ENCODE measurements at regions not wholly inside any gene's neighbourhood (a gene's known extent, or its start where the extent isn't known, plus 50 kb on each side); places are given as distances from the start of the nearest gene placed in this dataset.

DNA sequence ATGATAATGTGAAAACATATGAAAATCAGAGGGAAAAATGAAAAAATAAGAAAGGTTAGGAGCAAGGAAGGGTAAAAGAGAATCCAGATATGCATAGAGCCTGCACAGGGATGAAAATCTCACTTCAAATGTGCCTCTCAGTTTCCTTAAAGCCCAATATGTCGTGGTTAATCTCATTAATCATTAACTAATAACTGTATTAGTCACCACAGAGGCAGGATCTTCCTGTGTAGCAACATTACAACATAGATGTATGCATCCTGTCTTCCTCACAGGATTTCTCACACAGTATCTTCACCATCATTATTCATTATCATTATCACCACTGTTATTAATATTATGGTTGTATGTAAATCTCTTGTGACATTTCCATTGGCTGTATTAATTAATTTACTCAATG is 361.2 kb upstream of the SOX11 start:
- DNase-seq (ENCODE audit: low spot score), result no peak
- Mint-ChIP-seq H3K9me3 (ENCODE audit: low read depth) (no peaks in the 10 kb centered on the region), H3K36me3 (ENCODE audit: low read depth) (no peaks in the 10 kb centered on the region), H3K4me1 (ENCODE audit: low read depth) (no peaks in the 10 kb centered on the region), H3K4me3 (ENCODE audit: unreplicated experiment) (no peak overlapping the region), H3K27ac (ENCODE audit: unreplicated experiment) (no peak overlapping the region), H3K27me3 (ENCODE audit: low read depth) (no peaks in the 10 kb centered on the region)
- TF ChIP-seq, protein P1, sequence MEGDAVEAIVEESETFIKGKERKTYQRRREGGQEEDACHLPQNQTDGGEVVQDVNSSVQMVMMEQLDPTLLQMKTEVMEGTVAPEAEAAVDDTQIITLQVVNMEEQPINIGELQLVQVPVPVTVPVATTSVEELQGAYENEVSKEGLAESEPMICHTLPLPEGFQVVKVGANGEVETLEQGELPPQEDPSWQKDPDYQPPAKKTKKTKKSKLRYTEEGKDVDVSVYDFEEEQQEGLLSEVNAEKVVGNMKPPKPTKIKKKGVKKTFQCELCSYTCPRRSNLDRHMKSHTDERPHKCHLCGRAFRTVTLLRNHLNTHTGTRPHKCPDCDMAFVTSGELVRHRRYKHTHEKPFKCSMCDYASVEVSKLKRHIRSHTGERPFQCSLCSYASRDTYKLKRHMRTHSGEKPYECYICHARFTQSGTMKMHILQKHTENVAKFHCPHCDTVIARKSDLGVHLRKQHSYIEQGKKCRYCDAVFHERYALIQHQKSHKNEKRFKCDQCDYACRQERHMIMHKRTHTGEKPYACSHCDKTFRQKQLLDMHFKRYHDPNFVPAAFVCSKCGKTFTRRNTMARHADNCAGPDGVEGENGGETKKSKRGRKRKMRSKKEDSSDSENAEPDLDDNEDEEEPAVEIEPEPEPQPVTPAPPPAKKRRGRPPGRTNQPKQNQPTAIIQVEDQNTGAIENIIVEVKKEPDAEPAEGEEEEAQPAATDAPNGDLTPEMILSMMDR (IDR thresholded peaks at IDR 0.05), result no peak

DNA sequence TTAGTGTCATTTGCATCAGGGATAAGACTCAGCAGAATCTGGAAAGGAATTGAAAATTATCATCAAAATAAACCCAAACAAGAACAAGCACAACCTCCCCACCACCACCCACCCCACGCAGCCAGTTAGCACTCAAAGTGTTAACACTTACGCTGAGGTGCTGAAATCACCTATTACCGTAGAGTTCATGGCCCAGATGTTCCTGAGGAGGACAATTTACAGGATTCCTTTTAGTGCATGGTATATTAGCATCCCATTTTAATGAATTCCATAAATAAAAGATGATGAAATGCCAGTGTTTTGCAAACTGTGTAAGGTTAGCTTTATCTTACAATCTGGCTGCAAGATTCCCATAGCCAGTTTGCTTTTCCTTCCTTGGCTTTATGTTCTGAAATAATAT is 359.3 kb upstream of the SOX11 start:
- TF ChIP-seq, protein P1 (IDR thresholded peaks at IDR 0.05), result no peak
- no peak overlapping the region for H3K4me3 Mint-ChIP-seq (ENCODE audit: unreplicated experiment)
- no peaks in the 10 kb centered on the region for H3K36me3 Mint-ChIP-seq (ENCODE audit: low read depth)
- H3K4me1 Mint-ChIP-seq (ENCODE audit: low read depth), result no peaks in the 10 kb centered on the region
- no peak overlapping the region for H3K27ac Mint-ChIP-seq (ENCODE audit: unreplicated experiment)
- no peak for DNase-seq (ENCODE audit: low spot score)
- no peaks in the 10 kb centered on the region for H3K9me3 Mint-ChIP-seq (ENCODE audit: low read depth)
- H3K27me3 Mint-ChIP-seq (ENCODE audit: low read depth), result no peaks in the 10 kb centered on the region

GRCh38 chr2:5339473-5339872 is 352.7 kb upstream of the SOX11 start:
- no peaks in the 10 kb centered on the region for H3K27me3 Mint-ChIP-seq (ENCODE audit: low read depth)
- TF ChIP-seq, protein P1 (IDR thresholded peaks at IDR 0.05), result no peak
- H3K4me3 Mint-ChIP-seq (ENCODE audit: unreplicated experiment), result no peak overlapping the region
- DNase-seq (ENCODE audit: low spot score), result no peak
- H3K4me1 Mint-ChIP-seq (ENCODE audit: low read depth), result peaks cover 3% of the 10 kb centered on the region
- no peaks in the 10 kb centered on the region for H3K36me3 Mint-ChIP-seq (ENCODE audit: low read depth)
- H3K27ac Mint-ChIP-seq (ENCODE audit: unreplicated experiment), result no peak overlapping the region
- no peaks in the 10 kb centered on the region for H3K9me3 Mint-ChIP-seq (ENCODE audit: low read depth)

DNA sequence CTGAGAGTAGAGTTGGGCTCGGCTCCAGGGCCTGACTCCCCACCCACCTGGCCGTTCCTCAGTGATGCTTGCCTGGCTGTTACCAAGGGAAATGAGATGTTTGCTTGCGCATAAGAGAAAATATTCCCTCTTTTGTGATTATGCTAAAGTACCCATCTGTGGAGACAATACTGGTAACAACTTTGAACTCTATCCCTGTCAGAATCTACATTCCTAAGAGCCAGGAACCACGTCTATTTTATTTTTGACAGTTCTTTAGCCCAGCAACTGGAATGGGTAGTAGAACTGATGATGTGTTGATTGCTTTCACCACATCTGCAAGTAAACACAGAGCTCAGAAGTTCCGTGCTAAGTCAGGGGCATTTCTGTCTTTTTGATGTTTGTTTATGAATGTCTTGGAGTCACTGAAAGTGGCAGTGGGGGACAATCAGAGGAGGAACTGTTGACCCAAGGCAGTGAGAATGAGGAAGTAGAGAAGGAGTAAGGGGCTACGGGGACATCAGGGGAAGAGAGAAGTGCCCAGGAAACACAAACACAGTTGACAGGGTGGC is 348.3 kb upstream of the SOX11 start:
- no peak overlapping the region for H3K27ac Mint-ChIP-seq (ENCODE audit: unreplicated experiment)
- peaks cover 5% of the 10 kb centered on the region for H3K4me1 Mint-ChIP-seq (ENCODE audit: low read depth)
- no peaks in the 10 kb centered on the region for H3K27me3 Mint-ChIP-seq (ENCODE audit: low read depth)
- H3K36me3 Mint-ChIP-seq (ENCODE audit: low read depth), result no peaks in the 10 kb centered on the region
- DNase-seq (ENCODE audit: low spot score), result no peak
- H3K9me3 Mint-ChIP-seq (ENCODE audit: low read depth), result no peaks in the 10 kb centered on the region
- no peak overlapping the region for H3K4me3 Mint-ChIP-seq (ENCODE audit: unreplicated experiment)
- TF ChIP-seq, protein P1 (IDR thresholded peaks at IDR 0.05), result no peak

- no peak overlapping the region for H3K4me3 Mint-ChIP-seq (ENCODE audit: unreplicated experiment)
- no peak for DNase-seq (ENCODE audit: low spot score)
- H3K27ac Mint-ChIP-seq (ENCODE audit: unreplicated experiment), result no peak overlapping the region
- H3K9me3 Mint-ChIP-seq (ENCODE audit: low read depth), result peaks cover 3% of the 10 kb centered on the region
- peaks cover 10% of the 10 kb centered on the region for H3K4me1 Mint-ChIP-seq (ENCODE audit: low read depth)
- no peaks in the 10 kb centered on the region for H3K27me3 Mint-ChIP-seq (ENCODE audit: low read depth)
- TF ChIP-seq, protein P1 (IDR thresholded peaks at IDR 0.05), result no peak
- H3K36me3 Mint-ChIP-seq (ENCODE audit: low read depth), result no peaks in the 10 kb centered on the region
These were observed 339.9 kb upstream of the SOX11 start for GRCh38 chr2:5352286-5352685.
